GM23338 (cell line): ENCODE measurements at regions not wholly inside any gene's neighbourhood (a gene's known extent, or its start where the extent isn't known, plus 50 kb on each side); places are given as distances from the start of the nearest gene placed in this dataset.

Experiments used
- CREB1 ChIP-seq: fragments of 250-450 bp; sonication (Bioruptor Pico); IDR thresholded peaks from 2 replicates; pipeline ENCODE4 v1.5.0; 2020; ENCODE audit warnings: low read depth, mild to moderate bottlenecking, moderate library complexity
- CTCF ChIP-seq, 2 experiments: fragments of 200-600 bp in 1 of 2; sonication (generic) in 1 of 2; conservative IDR thresholded peaks; 2 replicates each; pipeline versions ENCODE4 v1.5.1 to v1.6.1; 2016 to 2017; ENCODE audit warnings: antibody characterized with exemption in 2 of 2, low read depth in 2 of 2, mild to moderate bottlenecking in 2 of 2, moderate library complexity in 1 of 2
- EZH2 ChIP-seq: fragments of 200-600 bp; sonication (generic); IDR thresholded peaks from one replicate; pipeline ENCODE4 v1.8.0; 2017; ENCODE audit warnings: antibody characterized with exemption, mild to moderate bottlenecking, low read depth; ENCODE audit not compliant: unreplicated experiment
- EZH2phosphoT487 ChIP-seq: fragments of 200-600 bp; sonication (generic); IDR thresholded peaks from one replicate; pipeline ENCODE4 v1.8.1; 2018; ENCODE audit warnings: antibody characterized with exemption; ENCODE audit not compliant: unreplicated experiment
- POLR2AphosphoS5 ChIP-seq: IDR thresholded peaks from 2 replicates; pipeline ENCODE4 v1.6.1; 2016; ENCODE audit warnings: antibody characterized with exemption, low read depth
- REST ChIP-seq: IDR thresholded peaks from one replicate; pipeline ENCODE4 v1.6.1; 2018; ENCODE audit warnings: antibody characterized with exemption; ENCODE audit not compliant: unreplicated experiment
- TF ChIP-seq, protein P1 (sequence below): IDR thresholded peaks from 2 replicates; pipeline ENCODE4 v1.6.1; 2016; ENCODE audit warnings: antibody characterized with exemption

GRCh38 chr6:104187616-104188015 lies 672.1 kb downstream of the HACE1 start:
- TF ChIP-seq CTCF (conservative IDR thresholded peaks at IDR 0.05; ENCODE audit: low read depth in 2 of 2) (no peak), EZH2phosphoT487 (no peak), EZH2 (no peak), POLR2AphosphoS5 (no peak), REST (no peak), CREB1 (CRISPR knock-in tag) (no peak)
- TF ChIP-seq, protein P1, sequence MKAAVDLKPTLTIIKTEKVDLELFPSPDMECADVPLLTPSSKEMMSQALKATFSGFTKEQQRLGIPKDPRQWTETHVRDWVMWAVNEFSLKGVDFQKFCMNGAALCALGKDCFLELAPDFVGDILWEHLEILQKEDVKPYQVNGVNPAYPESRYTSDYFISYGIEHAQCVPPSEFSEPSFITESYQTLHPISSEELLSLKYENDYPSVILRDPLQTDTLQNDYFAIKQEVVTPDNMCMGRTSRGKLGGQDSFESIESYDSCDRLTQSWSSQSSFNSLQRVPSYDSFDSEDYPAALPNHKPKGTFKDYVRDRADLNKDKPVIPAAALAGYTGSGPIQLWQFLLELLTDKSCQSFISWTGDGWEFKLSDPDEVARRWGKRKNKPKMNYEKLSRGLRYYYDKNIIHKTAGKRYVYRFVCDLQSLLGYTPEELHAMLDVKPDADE, result no peak
